Thyroid gland (tissue), 4 donors: ENCODE measurements at regions not wholly inside any gene's neighbourhood (a gene's known extent, or its start where the extent isn't known, plus 50 kb on each side); places are given as distances from the start of the nearest gene placed in this dataset.

ENCODE experiments used
- POLR2A ChIP-seq, 2 donors: fragments of 450-650 bp; IDR thresholded peaks; one replicate each; pipeline ENCODE4 v1.6.1; 2017; ENCODE audit warnings: antibody characterized with exemption in 2 of 2, mild to moderate bottlenecking in 2 of 2, moderate library complexity in 1 of 2
- TF ChIP-seq, protein P1 (sequence below), 6 experiments: fragments of 200-600 bp in 3 of 6; fragments of 450-650 bp in 3 of 6; sonication (generic) in 3 of 6; IDR thresholded peaks; one replicate each; pipeline ENCODE4 v1.5.1; 2016 to 2019; ENCODE audit warnings: antibody characterized with exemption in 6 of 6, mild to moderate bottlenecking in 2 of 6, inconsistent platforms in 1 of 6, moderate library complexity in 1 of 6

DNA sequence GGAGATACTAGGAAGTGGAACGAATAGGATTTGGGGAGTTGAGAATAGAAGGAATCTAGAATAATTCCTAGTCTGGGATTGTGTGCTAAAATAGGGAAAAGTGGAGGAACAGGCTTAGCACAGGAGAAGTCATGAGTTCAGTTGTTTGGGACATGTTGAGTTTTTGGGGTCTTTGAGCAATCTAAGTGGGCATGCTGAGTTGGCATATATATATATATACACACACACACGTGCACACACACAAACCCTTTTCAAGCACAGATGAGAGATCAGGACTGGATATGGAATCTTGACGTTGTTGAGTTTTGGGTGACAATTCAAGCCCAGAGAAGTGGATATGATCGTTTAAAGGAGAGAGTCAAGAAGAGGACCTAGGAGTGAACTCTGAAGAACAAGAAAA is 168.2 kb upstream of the CHST9 start:
- TF ChIP-seq, protein P1, sequence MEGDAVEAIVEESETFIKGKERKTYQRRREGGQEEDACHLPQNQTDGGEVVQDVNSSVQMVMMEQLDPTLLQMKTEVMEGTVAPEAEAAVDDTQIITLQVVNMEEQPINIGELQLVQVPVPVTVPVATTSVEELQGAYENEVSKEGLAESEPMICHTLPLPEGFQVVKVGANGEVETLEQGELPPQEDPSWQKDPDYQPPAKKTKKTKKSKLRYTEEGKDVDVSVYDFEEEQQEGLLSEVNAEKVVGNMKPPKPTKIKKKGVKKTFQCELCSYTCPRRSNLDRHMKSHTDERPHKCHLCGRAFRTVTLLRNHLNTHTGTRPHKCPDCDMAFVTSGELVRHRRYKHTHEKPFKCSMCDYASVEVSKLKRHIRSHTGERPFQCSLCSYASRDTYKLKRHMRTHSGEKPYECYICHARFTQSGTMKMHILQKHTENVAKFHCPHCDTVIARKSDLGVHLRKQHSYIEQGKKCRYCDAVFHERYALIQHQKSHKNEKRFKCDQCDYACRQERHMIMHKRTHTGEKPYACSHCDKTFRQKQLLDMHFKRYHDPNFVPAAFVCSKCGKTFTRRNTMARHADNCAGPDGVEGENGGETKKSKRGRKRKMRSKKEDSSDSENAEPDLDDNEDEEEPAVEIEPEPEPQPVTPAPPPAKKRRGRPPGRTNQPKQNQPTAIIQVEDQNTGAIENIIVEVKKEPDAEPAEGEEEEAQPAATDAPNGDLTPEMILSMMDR (IDR thresholded peaks at IDR 0.05): no peak
- TF ChIP-seq POLR2A (IDR thresholded peaks at IDR 0.05): no peak
